GM12873 (cell line): ENCODE measurements at regions not wholly inside any gene's neighbourhood (a gene's known extent, or its start where the extent isn't known, plus 50 kb on each side); places are given as distances from the start of the nearest gene placed in this dataset.

Experiments used
- CTCF ChIP-seq: IDR thresholded peaks from 2 replicates; pipeline ENCODE4 v1.5.1; 2012; ENCODE audit warnings: low read depth, mild to moderate bottlenecking, moderate library complexity, low read length, control low read depth; ENCODE audit not compliant: insufficient read depth; ENCODE audit errors: missing control alignments

DNA sequence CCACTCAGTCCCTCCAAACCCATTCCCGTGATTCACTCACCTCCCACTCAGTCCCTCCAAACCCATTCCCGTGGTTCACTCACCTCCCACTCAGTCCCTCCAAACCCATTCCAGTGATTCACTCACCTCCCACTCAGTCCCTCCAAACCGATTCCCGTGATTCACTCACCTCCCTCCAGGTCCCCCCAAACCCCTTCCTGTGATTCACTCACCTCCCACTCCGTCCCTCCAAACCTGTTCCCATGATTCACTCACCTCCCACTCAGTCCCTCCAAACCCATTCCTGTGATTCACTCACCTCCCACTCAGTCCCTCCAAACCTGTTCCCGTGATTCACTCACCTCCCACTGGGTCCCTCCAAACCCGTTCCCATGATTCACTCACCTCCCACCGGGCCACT is 639.6 kb downstream of the BRD1 start:
- TF ChIP-seq CTCF, result no peak

DNA sequence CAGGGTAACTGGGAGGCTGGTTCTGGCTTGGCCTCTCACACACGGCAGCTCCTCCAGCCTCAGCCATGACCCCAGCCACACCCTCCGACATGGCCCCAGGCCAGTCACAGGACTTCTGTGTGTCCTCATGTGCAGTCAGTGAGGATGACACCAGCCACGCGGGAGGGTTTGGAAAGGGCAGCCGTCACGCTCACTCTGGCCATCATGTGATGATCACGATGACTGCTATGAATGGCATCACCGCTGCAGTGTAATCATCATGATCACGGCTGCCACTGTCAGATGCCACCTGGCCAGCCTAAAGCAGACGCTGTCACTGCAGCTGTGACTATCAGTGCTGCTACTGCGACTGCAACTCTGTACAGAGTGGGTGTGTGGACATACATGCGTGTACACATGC is 640.9 kb downstream of the BRD1 start:
- no peak for TF ChIP-seq CTCF

DNA sequence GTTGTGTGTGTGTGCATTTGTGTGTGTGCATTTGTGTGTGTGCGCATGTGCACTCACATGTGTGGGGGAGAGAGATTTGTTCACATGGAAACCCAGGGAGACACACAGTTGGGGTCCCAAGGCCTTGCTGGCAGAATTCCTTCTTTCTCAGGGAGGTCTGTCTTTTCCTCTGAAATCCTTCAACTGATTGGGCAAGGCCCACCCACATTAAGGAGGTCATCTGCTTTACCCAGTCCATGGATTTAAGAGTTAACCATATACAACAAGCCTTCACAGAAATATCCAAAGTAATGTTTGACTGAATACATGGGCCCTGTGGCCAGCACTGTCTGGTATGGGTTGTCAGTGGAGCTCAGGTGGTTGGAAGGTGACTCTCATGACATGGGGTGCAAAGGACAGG is 641.4 kb downstream of the BRD1 start:
- no peak for TF ChIP-seq CTCF

DNA sequence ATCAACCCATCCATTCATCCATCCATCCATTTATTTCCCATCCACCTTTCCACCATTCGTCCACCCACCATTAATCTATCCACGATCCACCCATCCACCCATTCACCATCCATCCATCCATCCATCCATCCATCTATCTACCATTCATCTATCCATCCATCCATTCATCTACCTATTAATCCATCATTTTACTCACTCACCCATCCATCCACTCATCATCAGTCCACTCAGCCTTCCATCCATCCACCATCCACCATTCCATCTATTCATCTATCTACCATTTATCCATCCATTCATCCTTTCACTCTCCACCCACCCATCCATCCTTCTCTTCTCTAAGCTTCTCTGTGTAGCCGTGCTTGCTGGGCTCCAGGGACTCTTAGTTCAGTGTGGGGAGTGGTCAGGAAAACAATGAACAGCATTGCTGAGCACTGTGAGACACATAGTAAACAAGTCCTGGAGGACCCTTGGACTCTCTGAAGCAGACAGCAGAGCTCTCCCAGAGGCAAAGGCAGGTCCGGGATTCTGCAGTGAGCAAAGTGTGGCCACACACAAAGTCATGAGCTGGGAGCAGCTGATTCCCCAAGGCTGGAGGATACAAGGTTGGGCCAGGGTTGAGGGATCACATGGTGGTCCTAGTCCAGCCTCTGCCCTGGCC is 642.2 kb downstream of the BRD1 start:
- TF ChIP-seq CTCF, result no peak

DNA sequence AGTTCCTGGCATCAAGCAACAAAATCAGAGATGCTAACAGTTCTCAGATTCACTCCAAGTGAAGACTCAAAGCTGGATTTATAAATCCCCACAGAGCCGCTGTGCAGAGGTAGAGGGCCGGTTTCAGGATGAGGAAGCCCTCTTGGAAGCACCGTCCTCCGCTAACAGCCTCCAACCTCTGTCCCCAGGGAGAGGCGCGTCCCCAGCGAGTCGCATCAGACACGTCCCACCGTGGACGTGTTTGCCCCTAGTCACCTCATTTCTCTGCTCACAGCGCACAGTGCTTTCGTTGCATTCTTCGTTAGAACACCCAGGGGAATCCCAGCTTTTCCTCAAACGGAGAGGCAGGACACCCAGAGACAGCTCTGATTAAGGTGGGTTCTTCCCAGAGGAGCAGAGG is 642.9 kb downstream of the BRD1 start:
- no peak for TF ChIP-seq CTCF

DNA sequence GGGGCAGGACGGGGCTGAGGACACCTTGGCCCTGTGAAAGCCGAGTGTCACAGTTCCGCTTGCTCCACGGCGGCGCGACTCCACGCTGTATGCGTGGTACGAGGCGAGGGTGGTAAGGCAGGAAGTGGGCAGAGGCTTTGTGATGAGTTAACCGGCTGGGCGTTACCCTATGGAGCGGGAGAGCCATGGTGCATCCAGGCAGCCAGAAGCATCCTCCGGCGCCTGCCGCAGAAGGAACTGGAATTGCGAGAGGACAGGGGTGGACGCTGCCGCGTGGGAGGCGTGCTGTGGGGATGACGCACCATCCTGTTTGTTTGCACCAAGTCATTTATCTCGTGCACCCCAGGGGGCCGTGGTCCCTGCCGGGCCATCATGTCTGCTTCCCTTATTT is 643.9 kb downstream of the BRD1 start:
- TF ChIP-seq CTCF, result no peak

- TF ChIP-seq CTCF, result no peak
These were observed 644.4 kb downstream of the BRD1 start for GRCh38 chr22:49183208-49183825.
